IMR-90 (cell line): ENCODE measurements at regions not wholly inside any gene's neighbourhood (a gene's known extent, or its start where the extent isn't known, plus 50 kb on each side); places are given as distances from the start of the nearest gene placed in this dataset.

ENCODE experiments used
- ATAC-seq: fragments of 200-7000 bp; cut with Tn5 transposase; 2 replicates; pipeline ENCODE4 v1.9.1; 2020; ENCODE audit warnings: low read depth, mild to moderate bottlenecking, moderate library complexity
- BruUV-seq: library from RNA; stranded (reverse); fragments of 400-500 nt; replicated peaks from 2 replicates; lab custom pipeline; 2021; lab: Mats Ljungman, UMichigan
- CTCF ChIA-PET: fragments of 300-600 bp; formaldehyde crosslinking; extraction: SDS; loops from one replicate; lab custom pipeline; 2021; ENCODE audit warnings: antibody characterized with exemption; lab: Yijun Ruan, JAX
- POLR2A ChIA-PET: fragments of 300-600 bp; sonication (Branson Sonifier 250); formaldehyde crosslinking; loops from one replicate; lab custom pipeline; 2022; ENCODE audit warnings: antibody characterized with exemption; ENCODE audit not compliant: unreplicated experiment; lab: Charles Lee
- DNase-seq: peaks from one replicate; pipeline ENCODE4 v3.0.0; 2013
- H2AFZ ChIP-seq: replicated peaks from 2 replicates; pipeline ENCODE3; 2013; ENCODE audit warnings: low read length, mild to moderate bottlenecking; ENCODE audit not compliant: poor library complexity
- H2AK5ac ChIP-seq: 2 replicates; pipeline ENCODE4 v1.6.1; 2013; ENCODE audit warnings: low read depth, low read length, inconsistent platforms
- H2AK9ac ChIP-seq: replicated peaks from 2 replicates; pipeline ENCODE3; 2013; ENCODE audit warnings: mild to moderate bottlenecking, low read depth, low read length, moderate library complexity; ENCODE audit not compliant: poor library complexity
- H2BK120ac ChIP-seq: 2 replicates; pipeline ENCODE4 v1.6.1; 2013; ENCODE audit warnings: low read depth, low read length, inconsistent platforms
- H2BK15ac ChIP-seq: 3 replicates; pipeline ENCODE4 v1.6.1; 2013; ENCODE audit warnings: low read depth, low read length, inconsistent platforms
- H2BK20ac ChIP-seq: 2 replicates; pipeline ENCODE4 v1.6.1; 2013; ENCODE audit warnings: low read depth, mild to moderate bottlenecking, inconsistent platforms, low read length, moderate library complexity
- H2BK5ac ChIP-seq: 2 replicates; pipeline ENCODE4 v1.6.1; 2013; ENCODE audit warnings: mild to moderate bottlenecking, low read depth, low read length, inconsistent platforms; ENCODE audit not compliant: poor library complexity, severe bottlenecking
- H3K14ac ChIP-seq: replicated peaks from 2 replicates; pipeline ENCODE4 v1.6.1; 2013; ENCODE audit warnings: low read depth, low read length, inconsistent platforms
- H3K18ac ChIP-seq: 2 replicates; pipeline ENCODE4 v1.6.1; 2013; ENCODE audit warnings: low read depth, low read length, control low read depth
- H3K23ac ChIP-seq: 2 replicates; pipeline ENCODE4 v1.6.1; 2013; ENCODE audit warnings: low read depth, low read length, inconsistent platforms
- H3K27ac ChIP-seq: 2 replicates; pipeline ENCODE4 v1.5.1; 2013; ENCODE audit warnings: mild to moderate bottlenecking, control low read depth, low read length; ENCODE audit not compliant: insufficient read depth
- H3K27me3 ChIP-seq: 2 replicates; pipeline ENCODE4 v1.6.1; 2013; ENCODE audit warnings: low read length; ENCODE audit not compliant: control insufficient read depth, insufficient read depth
- H3K36me3 ChIP-seq: 2 replicates; pipeline ENCODE4 v1.6.1; 2013; ENCODE audit warnings: low read length, mixed read lengths; ENCODE audit not compliant: control insufficient read depth, insufficient read depth
- H3K4ac ChIP-seq: 2 replicates; pipeline ENCODE4 v1.6.1; 2013; ENCODE audit warnings: low read depth, low read length, inconsistent platforms
- H3K4me1 ChIP-seq: 2 replicates; pipeline ENCODE4 v1.6.1; 2013; ENCODE audit warnings: low read length, mixed read lengths; ENCODE audit not compliant: control insufficient read depth, insufficient read depth
- H3K4me2 ChIP-seq: 2 replicates; pipeline ENCODE4 v1.6.1; 2013; ENCODE audit warnings: low read depth, mild to moderate bottlenecking, control low read depth, low read length, moderate library complexity
- H3K4me3 ChIP-seq: 2 replicates; pipeline ENCODE4 v1.5.1; 2013; ENCODE audit warnings: low read depth, mild to moderate bottlenecking, control low read depth, low read length, moderate library complexity; ENCODE audit not compliant: insufficient read depth
- H3K56ac ChIP-seq: 2 replicates; pipeline ENCODE4 v1.6.1; 2013; ENCODE audit warnings: low read length, inconsistent platforms; ENCODE audit not compliant: insufficient read depth; ENCODE audit errors: extremely low read depth
- H3K79me1 ChIP-seq, 2 experiments: 2 replicates each; pipeline ENCODE4 v1.6.1; 2013; ENCODE audit warnings: low read length in 2 of 2, inconsistent platforms in 1 of 2, low read depth in 1 of 2
- H3K9ac ChIP-seq: 2 replicates; pipeline ENCODE4 v1.6.1; 2013; ENCODE audit warnings: low read depth, low read length, control low read depth
- H3K9me1 ChIP-seq: 2 replicates; pipeline ENCODE4 v1.6.1; 2013; ENCODE audit warnings: low read length, inconsistent platforms; ENCODE audit not compliant: insufficient read depth
- H3K9me3 ChIP-seq: 2 replicates; pipeline ENCODE4 v1.6.1; 2013; ENCODE audit warnings: low read length; ENCODE audit not compliant: control insufficient read depth, insufficient read depth
- H4K20me1 ChIP-seq: 2 replicates; pipeline ENCODE4 v1.6.1; 2013; ENCODE audit warnings: low read length, inconsistent platforms; ENCODE audit not compliant: insufficient read depth
- H4K5ac ChIP-seq: 2 replicates; pipeline ENCODE4 v1.6.1; 2013; ENCODE audit warnings: mild to moderate bottlenecking, low read depth, low read length, control low read depth
- H4K8ac ChIP-seq, 2 experiments: 2 replicates each; pipeline ENCODE4 v1.6.1; 2013; ENCODE audit warnings: low read depth in 2 of 2, low read length in 2 of 2, control low read depth in 1 of 2, inconsistent platforms in 1 of 2
- H4K91ac ChIP-seq: 2 replicates; pipeline ENCODE4 v1.6.1; 2013; ENCODE audit warnings: low read depth, low read length, inconsistent platforms; ENCODE audit not compliant: insufficient read depth
- BHLHE40 ChIP-seq: fragments of 150-350 bp; IDR thresholded peaks from 2 replicates; pipeline ENCODE4 v1.6.1; 2016; ENCODE audit warnings: mild to moderate bottlenecking, low read depth, low read length
- CEBPB ChIP-seq: IDR thresholded peaks from 2 replicates; pipeline ENCODE4 v1.6.1; 2012; ENCODE audit warnings: low read depth, low read length, improper control_type of control experiment
- CHD1 ChIP-seq: IDR thresholded peaks from 2 replicates; pipeline ENCODE4 v1.6.1; 2012; ENCODE audit warnings: low read depth, low read length, improper control_type of control experiment
- FOS ChIP-seq: fragments of 150-350 bp; IDR thresholded peaks from 2 replicates; pipeline ENCODE4 v1.6.1; 2016; ENCODE audit warnings: low read depth, low read length
- MAFK ChIP-seq: IDR thresholded peaks from 2 replicates; pipeline ENCODE4 v1.6.1; 2012; ENCODE audit warnings: low read depth, low read length, improper control_type of control experiment
- MAZ ChIP-seq: IDR thresholded peaks from 2 replicates; pipeline ENCODE4 v1.6.1; 2012; ENCODE audit warnings: low read depth, mild to moderate bottlenecking, low read length, improper control_type of control experiment, moderate library complexity, borderline replicate concordance
- MXI1 ChIP-seq: IDR thresholded peaks from 2 replicates; pipeline ENCODE4 v1.6.1; 2012; ENCODE audit warnings: low read depth, mild to moderate bottlenecking, low read length, moderate library complexity, borderline replicate concordance
- NFE2L2 ChIP-seq: fragments of 150-350 bp; IDR thresholded peaks from 2 replicates; pipeline ENCODE4 v1.6.1; 2016; ENCODE audit warnings: low read depth, mild to moderate bottlenecking, low read length
- POLR2A ChIP-seq: IDR thresholded peaks from 2 replicates; pipeline ENCODE4 v1.6.1; 2012; ENCODE audit warnings: mild to moderate bottlenecking, low read depth, low read length
- RAD21 ChIP-seq: IDR thresholded peaks from 2 replicates; pipeline ENCODE4 v1.6.1; 2012; ENCODE audit warnings: low read length, improper control_type of control experiment
- RCOR1 ChIP-seq: IDR thresholded peaks from 2 replicates; pipeline ENCODE4 v1.6.1; 2012; ENCODE audit warnings: mild to moderate bottlenecking, low read length, improper control_type of control experiment; ENCODE audit not compliant: insufficient replicate concordance
- RFX5 ChIP-seq: IDR thresholded peaks from 2 replicates; pipeline ENCODE4 v1.8.0; 2012; ENCODE audit warnings: low read depth, mild to moderate bottlenecking, low read length, moderate library complexity
- SMC3 ChIP-seq: fragments of 150-350 bp; IDR thresholded peaks from 2 replicates; pipeline ENCODE4 v1.6.1; 2016; ENCODE audit warnings: low read depth, mild to moderate bottlenecking, antibody characterized with exemption, low read length, moderate library complexity
- WGBS, 2 experiments: methylation state at CpG; one replicate each; pipeline versions ENCODE4 v1.1.5 to v1.1.7; 2013; ENCODE audit warnings: missing lambda C conversion rate in 2 of 2; ENCODE audit not compliant: insufficient read length in 1 of 2; ENCODE audit errors: extremely low coverage in 2 of 2; 5-methylcytosine and 5-hydroxymethylcytosine counted together
- dilution Hi-C: fragments of 300-500 bp; cut with HindIII; formaldehyde crosslinking; loops from one replicate; pipeline ENCODE4 v1.14.3; 2018; ENCODE audit warnings: low sequenced_read_pairs; ENCODE audit not compliant: unreplicated experiment
- in situ Hi-C: fragments of 300-500 bp; cut with MboI; formaldehyde crosslinking; loops from 3 replicates; pipeline ENCODE4 v1.14.3; 2019; ENCODE audit warnings: low sequenced_read_pairs, inconsistent platforms, mixed read lengths
- intact Hi-C: fragments of 100-400 bp; cut with micrococcal nuclease; formaldehyde crosslinking; loops from 2 replicates; pipeline ENCODE4 v1.10.0; 2022
- TF ChIP-seq, protein P1 (sequence below): conservative IDR thresholded peaks from 2 replicates; pipeline ENCODE4 v1.5.1; 2012; ENCODE audit warnings: mild to moderate bottlenecking, low read depth, low read length, improper control_type of control experiment
- TF ChIP-seq, protein P2 (sequence below): fragments of 150-350 bp; IDR thresholded peaks from 2 replicates; pipeline ENCODE4 v1.6.1; 2017; ENCODE audit warnings: mild to moderate bottlenecking, antibody characterized with exemption, low read length, low read depth
- TF ChIP-seq, protein P3 (sequence below): fragments of 150-350 bp; IDR thresholded peaks from 2 replicates; pipeline ENCODE4 v1.6.1; 2016; ENCODE audit warnings: low read depth, mild to moderate bottlenecking, low read length, moderate library complexity, borderline replicate concordance

DNA sequence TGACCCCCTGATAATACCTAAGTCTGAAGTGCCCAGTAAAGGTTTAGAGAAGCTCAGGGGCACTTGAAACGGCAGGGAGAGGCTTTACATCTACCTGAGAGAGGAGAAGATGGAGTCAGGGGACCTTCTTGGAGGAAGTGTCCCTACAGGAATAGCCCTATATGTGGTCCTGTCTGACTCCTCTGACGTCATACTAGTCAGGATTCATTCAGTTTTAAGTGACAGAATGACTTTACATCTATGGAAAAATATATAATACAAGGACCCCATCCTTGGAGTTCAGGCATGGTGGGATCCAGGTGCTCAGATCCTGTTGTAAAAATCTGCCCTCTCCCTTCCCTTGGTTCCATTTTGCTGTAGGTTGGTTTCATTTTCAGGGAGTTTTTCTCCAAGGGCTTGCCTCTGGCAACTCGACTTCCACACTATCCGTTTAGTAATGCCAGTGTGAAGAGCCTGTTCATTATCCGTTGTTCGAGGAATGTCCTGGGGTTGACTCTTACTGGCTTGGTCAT lies 205.6 kb downstream of the IRF8 start:
- H2AFZ ChIP-seq, result no peak overlapping the region
- dilution Hi-C loops, result no loop called here
- no peak overlapping the region for H3K23ac ChIP-seq
- no peak overlapping the region for H3K18ac ChIP-seq
- H3K56ac ChIP-seq, result no peak overlapping the region
- H3K4me1 ChIP-seq, result peaks cover 5% of the 10 kb centered on the region; the same call in 1 of the 2 replicates
- intact Hi-C loops, result no loop called here
- no peak overlapping the region for H4K91ac ChIP-seq
- H3K4me2 ChIP-seq, result no peak overlapping the region
- no peak overlapping the region for H3K4ac ChIP-seq
- no peak overlapping the region for H3K27ac ChIP-seq
- no peaks in the 10 kb centered on the region for H3K79me1 ChIP-seq
- no peaks in the 10 kb centered on the region for H3K27me3 ChIP-seq
- no peak overlapping the region for H4K5ac ChIP-seq
- H2AK5ac ChIP-seq, result no peak overlapping the region
- no peak overlapping the region for H2BK20ac ChIP-seq
- WGBS, 2 experiments, result no CpG with 5 or more reads among the region's 6 CpGs
- no peak overlapping the region for H2BK15ac ChIP-seq
- no peaks in the 10 kb centered on the region for H3K9me1 ChIP-seq
- DNase-seq, result no peak
- ChIA-PET POLR2A (interaction anchor here (0.7 kb wide), 1 partner anchor 203 kb away, joined by 3 read pairs; no protein-coding TSS in a partner anchor), CTCF (no interaction called here)
- H3K36me3 ChIP-seq, result no peaks in the 10 kb centered on the region
- peaks cover 3% of the 10 kb centered on the region; the same call in 1 of the 2 replicates for H3K9me3 ChIP-seq
- ATAC-seq, result no peak
- H4K8ac ChIP-seq, result no peak overlapping the region
- H3K4me3 ChIP-seq, result no peak overlapping the region
- no peak overlapping the region for H2BK120ac ChIP-seq
- H2BK5ac ChIP-seq, result no peak overlapping the region
- H2AK9ac ChIP-seq, result no peak overlapping the region
- H3K9ac ChIP-seq, result no peak overlapping the region
- TF ChIP-seq BHLHE40, result no peak
- no peak for TF ChIP-seq CHD1
- no peak for TF ChIP-seq SMC3
- no peak for TF ChIP-seq RAD21
- TF ChIP-seq MAFK, result no peak
- TF ChIP-seq, protein P1, sequence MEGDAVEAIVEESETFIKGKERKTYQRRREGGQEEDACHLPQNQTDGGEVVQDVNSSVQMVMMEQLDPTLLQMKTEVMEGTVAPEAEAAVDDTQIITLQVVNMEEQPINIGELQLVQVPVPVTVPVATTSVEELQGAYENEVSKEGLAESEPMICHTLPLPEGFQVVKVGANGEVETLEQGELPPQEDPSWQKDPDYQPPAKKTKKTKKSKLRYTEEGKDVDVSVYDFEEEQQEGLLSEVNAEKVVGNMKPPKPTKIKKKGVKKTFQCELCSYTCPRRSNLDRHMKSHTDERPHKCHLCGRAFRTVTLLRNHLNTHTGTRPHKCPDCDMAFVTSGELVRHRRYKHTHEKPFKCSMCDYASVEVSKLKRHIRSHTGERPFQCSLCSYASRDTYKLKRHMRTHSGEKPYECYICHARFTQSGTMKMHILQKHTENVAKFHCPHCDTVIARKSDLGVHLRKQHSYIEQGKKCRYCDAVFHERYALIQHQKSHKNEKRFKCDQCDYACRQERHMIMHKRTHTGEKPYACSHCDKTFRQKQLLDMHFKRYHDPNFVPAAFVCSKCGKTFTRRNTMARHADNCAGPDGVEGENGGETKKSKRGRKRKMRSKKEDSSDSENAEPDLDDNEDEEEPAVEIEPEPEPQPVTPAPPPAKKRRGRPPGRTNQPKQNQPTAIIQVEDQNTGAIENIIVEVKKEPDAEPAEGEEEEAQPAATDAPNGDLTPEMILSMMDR, result no peak
- no peak for TF ChIP-seq FOS
- TF ChIP-seq, protein P2, sequence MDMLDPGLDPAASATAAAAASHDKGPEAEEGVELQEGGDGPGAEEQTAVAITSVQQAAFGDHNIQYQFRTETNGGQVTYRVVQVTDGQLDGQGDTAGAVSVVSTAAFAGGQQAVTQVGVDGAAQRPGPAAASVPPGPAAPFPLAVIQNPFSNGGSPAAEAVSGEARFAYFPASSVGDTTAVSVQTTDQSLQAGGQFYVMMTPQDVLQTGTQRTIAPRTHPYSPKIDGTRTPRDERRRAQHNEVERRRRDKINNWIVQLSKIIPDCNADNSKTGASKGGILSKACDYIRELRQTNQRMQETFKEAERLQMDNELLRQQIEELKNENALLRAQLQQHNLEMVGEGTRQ, result no peak
- no peak for TF ChIP-seq MAZ
- no peak for TF ChIP-seq RFX5
- TF ChIP-seq, protein P3, sequence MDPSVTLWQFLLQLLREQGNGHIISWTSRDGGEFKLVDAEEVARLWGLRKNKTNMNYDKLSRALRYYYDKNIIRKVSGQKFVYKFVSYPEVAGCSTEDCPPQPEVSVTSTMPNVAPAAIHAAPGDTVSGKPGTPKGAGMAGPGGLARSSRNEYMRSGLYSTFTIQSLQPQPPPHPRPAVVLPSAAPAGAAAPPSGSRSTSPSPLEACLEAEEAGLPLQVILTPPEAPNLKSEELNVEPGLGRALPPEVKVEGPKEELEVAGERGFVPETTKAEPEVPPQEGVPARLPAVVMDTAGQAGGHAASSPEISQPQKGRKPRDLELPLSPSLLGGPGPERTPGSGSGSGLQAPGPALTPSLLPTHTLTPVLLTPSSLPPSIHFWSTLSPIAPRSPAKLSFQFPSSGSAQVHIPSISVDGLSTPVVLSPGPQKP, result no peak
- TF ChIP-seq POLR2A, result no peak
- TF ChIP-seq MXI1, result no peak
- TF ChIP-seq NFE2L2, result no peak
- TF ChIP-seq RCOR1, result no peak
- TF ChIP-seq CEBPB, result no peak
- no peaks in the 10 kb centered on the region for H4K20me1 ChIP-seq
- H3K14ac ChIP-seq, result no peak overlapping the region
- BruUV-seq, result no TSS peak
- in situ Hi-C loops, result no loop called here
